SK-N-SH (cell line): ENCODE measurements at regions not wholly inside any gene's neighbourhood (a gene's known extent, or its start where the extent isn't known, plus 50 kb on each side); places are given as distances from the start of the nearest gene placed in this dataset.

Source experiments
- TF ChIP-seq, protein P1 (sequence below): fragments of 150-350 bp; IDR thresholded peaks from 2 replicates; pipeline ENCODE4 v1.6.1; 2016; ENCODE audit warnings: mild to moderate bottlenecking, low read depth, low read length
- TF ChIP-seq, protein P2 (sequence below): fragments of 200-600 bp; sonication (generic); IDR thresholded peaks from 2 replicates; pipeline ENCODE4 v1.6.1; 2017; ENCODE audit warnings: antibody characterized with exemption, mild to moderate bottlenecking, moderate library complexity

DNA sequence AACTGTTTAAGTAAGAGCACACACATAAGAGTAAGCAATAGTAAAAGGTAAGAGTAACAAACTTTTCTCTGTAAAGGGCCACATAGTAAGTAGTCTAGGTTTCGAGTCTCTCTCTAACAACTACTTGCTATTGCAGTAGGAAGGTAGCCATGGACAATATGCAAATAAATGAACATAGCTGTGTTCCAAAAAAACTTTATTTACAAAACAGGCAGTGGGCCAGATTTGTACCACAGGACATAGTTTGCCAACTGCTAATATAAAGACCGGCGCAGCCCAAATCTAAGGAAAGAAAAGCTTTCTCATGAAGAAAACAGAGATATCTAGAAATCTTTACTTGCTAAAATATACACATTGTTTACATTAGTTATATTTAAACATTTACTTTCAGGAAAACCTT lies 239.0 kb upstream of the EGLN3 start:
- TF ChIP-seq, protein P1, sequence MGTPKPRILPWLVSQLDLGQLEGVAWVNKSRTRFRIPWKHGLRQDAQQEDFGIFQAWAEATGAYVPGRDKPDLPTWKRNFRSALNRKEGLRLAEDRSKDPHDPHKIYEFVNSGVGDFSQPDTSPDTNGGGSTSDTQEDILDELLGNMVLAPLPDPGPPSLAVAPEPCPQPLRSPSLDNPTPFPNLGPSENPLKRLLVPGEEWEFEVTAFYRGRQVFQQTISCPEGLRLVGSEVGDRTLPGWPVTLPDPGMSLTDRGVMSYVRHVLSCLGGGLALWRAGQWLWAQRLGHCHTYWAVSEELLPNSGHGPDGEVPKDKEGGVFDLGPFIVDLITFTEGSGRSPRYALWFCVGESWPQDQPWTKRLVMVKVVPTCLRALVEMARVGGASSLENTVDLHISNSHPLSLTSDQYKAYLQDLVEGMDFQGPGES: no peak
- TF ChIP-seq, protein P2, sequence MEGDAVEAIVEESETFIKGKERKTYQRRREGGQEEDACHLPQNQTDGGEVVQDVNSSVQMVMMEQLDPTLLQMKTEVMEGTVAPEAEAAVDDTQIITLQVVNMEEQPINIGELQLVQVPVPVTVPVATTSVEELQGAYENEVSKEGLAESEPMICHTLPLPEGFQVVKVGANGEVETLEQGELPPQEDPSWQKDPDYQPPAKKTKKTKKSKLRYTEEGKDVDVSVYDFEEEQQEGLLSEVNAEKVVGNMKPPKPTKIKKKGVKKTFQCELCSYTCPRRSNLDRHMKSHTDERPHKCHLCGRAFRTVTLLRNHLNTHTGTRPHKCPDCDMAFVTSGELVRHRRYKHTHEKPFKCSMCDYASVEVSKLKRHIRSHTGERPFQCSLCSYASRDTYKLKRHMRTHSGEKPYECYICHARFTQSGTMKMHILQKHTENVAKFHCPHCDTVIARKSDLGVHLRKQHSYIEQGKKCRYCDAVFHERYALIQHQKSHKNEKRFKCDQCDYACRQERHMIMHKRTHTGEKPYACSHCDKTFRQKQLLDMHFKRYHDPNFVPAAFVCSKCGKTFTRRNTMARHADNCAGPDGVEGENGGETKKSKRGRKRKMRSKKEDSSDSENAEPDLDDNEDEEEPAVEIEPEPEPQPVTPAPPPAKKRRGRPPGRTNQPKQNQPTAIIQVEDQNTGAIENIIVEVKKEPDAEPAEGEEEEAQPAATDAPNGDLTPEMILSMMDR: no peak
